HEK293 (cell line): ENCODE measurements at regions not wholly inside any gene's neighbourhood (a gene's known extent, or its start where the extent isn't known, plus 50 kb on each side); places are given as distances from the start of the nearest gene placed in this dataset.

Source experiments
- CTCF ChIA-PET: fragments of 350-600 bp; formaldehyde crosslinking; extraction: SDS; loops from one replicate; lab custom pipeline; 2021; ENCODE audit warnings: antibody characterized with exemption; lab: Yijun Ruan, JAX
- POLR2A ChIA-PET: fragments of 300-600 bp; formaldehyde crosslinking; extraction: SDS; loops from one replicate; lab custom pipeline; 2020; ENCODE audit warnings: antibody characterized with exemption, inconsistent platforms; lab: Yijun Ruan, JAX
- H3K27ac ChIP-seq: fragments of 200-500 bp; sonication (Bioruptor generic); 2 replicates; pipeline ENCODE4 v1.5.1; 2014; ENCODE audit warnings: low read depth, low read length, control low read depth, inconsistent platforms; ENCODE audit errors: extremely low read depth
- H3K36me3 ChIP-seq, 2 experiments: fragments of 200-500 bp in 1 of 2; sonication (Bioruptor generic) in 1 of 2; 1 replicate in 1 of 2; 2 replicates in 1 of 2; pipeline ENCODE4 v1.5.1; 2014 to 2017; ENCODE audit warnings: inconsistent platforms in 2 of 2, low read length in 2 of 2; ENCODE audit not compliant: control insufficient read depth in 2 of 2, insufficient read depth in 1 of 2
- H3K4me1 ChIP-seq: fragments of 200-500 bp; sonication (Bioruptor generic); 2 replicates; pipeline ENCODE4 v1.5.1; 2014; ENCODE audit warnings: mild to moderate bottlenecking, low read length, inconsistent platforms; ENCODE audit not compliant: control insufficient read depth, insufficient read depth
- H3K4me3 ChIP-seq: 2 replicates; pipeline ENCODE4 v1.5.1; 2011; ENCODE audit warnings: low read depth, mild to moderate bottlenecking, control low read depth, low read length, moderate library complexity
- H3K9me3 ChIP-seq: fragments of 200-500 bp; sonication (Bioruptor generic); 2 replicates; pipeline ENCODE4 v1.5.1; 2014; ENCODE audit warnings: low read depth, low read length, inconsistent platforms; ENCODE audit not compliant: control insufficient read depth, insufficient read depth
- PRDM10 ChIP-seq: fragments of 450-650 bp; formaldehyde crosslinking; IDR thresholded peaks from 2 replicates; pipeline ENCODE4 v1.5.1; 2016; ENCODE audit warnings: missing biosample characterization, missing genetic modification characterization
- PRDM2 ChIP-seq: fragments of 450-650 bp; formaldehyde crosslinking; IDR thresholded peaks from 2 replicates; pipeline ENCODE4 v1.5.1; 2016; ENCODE audit warnings: missing biosample characterization, missing genetic modification characterization, borderline replicate concordance
- SETDB1 ChIP-seq: IDR thresholded peaks from one replicate; pipeline ENCODE4 v1.6.1; 2017; ENCODE audit warnings: mild to moderate bottlenecking, low read length, moderate library complexity, mixed read lengths; ENCODE audit not compliant: insufficient read length
- TSHZ1 ChIP-seq: fragments of 450-650 bp; formaldehyde crosslinking; IDR thresholded peaks from 2 replicates; pipeline ENCODE4 v1.5.1; 2016; ENCODE audit warnings: missing biosample characterization, missing genetic modification characterization, borderline replicate concordance
- ZFP37 ChIP-seq: fragments of 450-650 bp; formaldehyde crosslinking; IDR thresholded peaks from 2 replicates; pipeline ENCODE4 v1.5.1; 2016; ENCODE audit warnings: missing biosample characterization, missing genetic modification characterization
- ZNF175 ChIP-seq: fragments of 450-650 bp; formaldehyde crosslinking; IDR thresholded peaks from 2 replicates; pipeline ENCODE4 v1.5.1; 2016; ENCODE audit warnings: missing biosample characterization, missing genetic modification characterization
- ZNF184 ChIP-seq: fragments of 450-650 bp; IDR thresholded peaks from 2 replicates; pipeline ENCODE4 v1.5.1; 2018; ENCODE audit warnings: missing biosample characterization, mild to moderate bottlenecking, missing genetic modification characterization
- ZNF266 ChIP-seq: fragments of 450-650 bp; formaldehyde crosslinking; IDR thresholded peaks from 2 replicates; pipeline ENCODE4 v1.5.1; 2016; ENCODE audit warnings: missing biosample characterization, missing genetic modification characterization, low read depth
- ZNF335 ChIP-seq: fragments of 450-650 bp; formaldehyde crosslinking; conservative IDR thresholded peaks from 2 replicates; pipeline ENCODE4 v1.5.1; 2016; ENCODE audit warnings: missing biosample characterization, missing genetic modification characterization
- ZNF362 ChIP-seq: fragments of 450-650 bp; formaldehyde crosslinking; IDR thresholded peaks from 2 replicates; pipeline ENCODE4 v1.5.1; 2016; ENCODE audit warnings: missing biosample characterization, missing genetic modification characterization
- ZNF398 ChIP-seq: fragments of 450-650 bp; formaldehyde crosslinking; IDR thresholded peaks from 2 replicates; pipeline ENCODE4 v1.5.1; 2017; ENCODE audit warnings: missing biosample characterization, missing genetic modification characterization
- ZSCAN23 ChIP-seq: fragments of 450-650 bp; formaldehyde crosslinking; IDR thresholded peaks from 2 replicates; pipeline ENCODE4 v1.5.1; 2016; ENCODE audit warnings: missing biosample characterization, missing genetic modification characterization

- H3K9me3 ChIP-seq = no peaks in the 10 kb centered on the region
- TF ChIP-seq ZSCAN23 (no peak), ZNF398 (tag by site-specific recombination) (no peak), ZNF266 (no peak), ZNF175 (no peak), ZNF184 (no peak), PRDM2 (no peak)
- H3K4me1 ChIP-seq = peaks cover 2% of the 10 kb centered on the region; the same call in 1 of the 2 replicates
- H3K27ac ChIP-seq = no peak overlapping the region
- ChIA-PET POLR2A (no interaction called here), CTCF (interaction anchor here (0.6 to 1.2 kb wide), 3 partner anchors 15 to 268 kb away, joined by 3 to 5 read pairs (median 3); no protein-coding TSS in a partner anchor)
- H3K36me3 ChIP-seq = no peaks in the 10 kb centered on the region
- H3K4me3 ChIP-seq = no peak overlapping the region
These were observed 110.4 kb downstream of the CDC42EP3 start for GRCh38 chr2:37560863-37561614.

- Histone ChIP-seq H3K36me3 (no peaks in the 10 kb centered on the region), H3K4me3 (no peak overlapping the region), H3K9me3 (no peaks in the 10 kb centered on the region), H3K27ac (no peak overlapping the region), H3K4me1 (peaks cover 2% of the 10 kb centered on the region; the same call in 1 of the 2 replicates)
- ChIA-PET CTCF (interaction anchor here (0.6 to 1.2 kb wide), 5 partner anchors 11 to 267 kb away, joined by 3 to 5 read pairs (median 3); no protein-coding TSS in a partner anchor), POLR2A (no interaction called here)
- TF ChIP-seq TSHZ1 (tag by site-specific recombination) (no peak), PRDM10 (no peak), SETDB1 (peak; percentile 41), ZNF335 (tag by site-specific recombination) (peak; percentile 73), ZFP37 (no peak), ZNF362 (tag by site-specific recombination) (0 out of 2 replicates have a peak, but pooled peaks have one; percentile 15)
These were observed 109.5 kb downstream of the CDC42EP3 start for GRCh38 chr2:37561615-37562569.
